ENCODE measurements at regions not wholly inside any gene's neighbourhood (a gene's known extent, or its start where the extent isn't known, plus 50 kb on each side); places are given as distances from the start of the nearest gene placed in this dataset.
"Not testable (repeated sequence)": the region's sequence is repeated elsewhere in the genome, so short reads cannot be mapped to it uniquely, and the experiment has no call there.

DNA sequence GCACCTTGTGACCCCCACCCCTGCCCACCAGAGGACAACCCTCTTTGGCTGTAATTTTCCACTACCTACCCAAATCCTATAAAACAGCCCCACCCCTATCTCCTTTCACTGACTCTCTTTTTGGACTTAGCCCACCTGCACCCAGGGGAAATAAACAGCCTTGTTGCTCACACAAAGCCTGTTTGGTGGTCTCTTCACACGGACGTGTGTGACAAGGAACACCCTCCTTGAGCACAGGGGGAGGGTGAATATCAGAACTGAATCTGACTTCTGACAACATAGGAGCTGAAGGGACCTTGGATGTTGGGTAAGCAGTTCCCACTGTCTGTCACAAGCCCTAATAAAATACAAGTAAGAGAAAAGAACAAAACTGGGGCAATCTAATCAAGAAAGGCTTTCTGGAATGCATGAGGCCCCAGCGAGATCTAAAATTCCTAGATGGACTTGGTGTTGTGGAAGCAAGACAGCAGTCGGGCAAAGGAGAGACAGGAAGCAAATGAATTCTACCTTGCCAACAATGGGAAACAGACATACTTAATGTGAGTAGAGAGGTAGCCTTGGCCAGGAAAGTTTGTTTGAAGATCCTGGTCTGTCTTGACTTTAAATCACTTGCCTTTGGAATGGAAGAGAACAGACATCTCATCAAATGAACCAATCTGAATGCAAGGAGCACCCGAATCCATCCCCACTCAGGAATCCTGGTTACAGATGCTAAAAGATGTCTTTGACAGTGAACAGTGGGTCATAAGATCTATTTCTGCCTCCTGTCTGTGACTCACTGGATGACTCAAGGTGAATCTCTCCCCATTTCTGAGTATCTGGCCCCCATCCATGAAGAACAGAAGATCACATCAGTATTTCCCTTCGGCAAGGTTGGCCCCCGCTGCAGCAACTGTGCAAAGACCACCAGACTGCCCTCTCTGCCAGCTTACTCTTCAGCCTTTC, 53.3 kb downstream of the OLFML3 start:
- no peak for DNase-seq

DNA sequence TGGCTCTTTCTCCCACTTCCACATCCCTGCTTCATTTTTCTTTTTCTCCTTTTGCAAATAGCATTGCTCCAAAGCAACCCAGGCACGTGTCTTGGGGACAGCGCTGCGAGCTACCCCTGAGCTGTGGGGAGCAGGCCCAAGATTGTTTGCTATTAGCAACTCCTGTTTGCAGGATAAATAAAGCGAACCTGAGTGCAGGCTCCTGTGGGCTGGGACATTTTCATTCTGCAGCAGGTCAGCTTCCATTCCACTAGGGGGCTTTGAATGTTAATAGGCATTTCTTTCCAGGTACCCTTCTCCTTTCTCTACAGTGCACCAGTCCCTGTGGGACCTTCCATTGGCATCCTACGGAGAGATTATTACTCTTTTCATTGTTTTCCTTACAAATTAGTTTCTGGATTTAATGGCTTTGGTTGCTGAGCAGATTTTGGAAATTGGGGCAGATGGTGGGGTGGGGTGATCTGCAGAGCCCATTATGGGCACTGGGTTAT, 54.0 kb downstream of the OLFML3 start:
- DNase-seq = peak; percentile 87

DNA sequence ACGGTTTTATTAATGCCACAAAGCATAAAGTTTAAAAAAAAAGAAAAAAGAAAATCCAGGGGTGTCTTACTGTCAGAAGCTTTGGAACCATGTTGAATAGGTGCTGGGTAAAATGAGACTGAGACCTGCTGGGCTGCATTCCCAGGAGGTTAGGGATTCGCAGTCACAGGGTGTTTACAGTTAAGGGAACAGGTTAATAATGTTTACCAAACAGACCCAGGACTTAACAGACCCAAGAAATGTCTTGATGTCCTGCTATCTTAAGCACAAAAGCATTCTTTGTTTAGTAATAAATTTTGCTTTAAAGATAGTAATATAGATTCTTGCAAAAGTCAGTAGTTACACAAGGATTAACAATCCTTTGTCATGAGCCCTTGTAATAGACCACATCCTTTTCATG, 54.7 kb downstream of the OLFML3 start:
- DNase-seq = no peak

DNA sequence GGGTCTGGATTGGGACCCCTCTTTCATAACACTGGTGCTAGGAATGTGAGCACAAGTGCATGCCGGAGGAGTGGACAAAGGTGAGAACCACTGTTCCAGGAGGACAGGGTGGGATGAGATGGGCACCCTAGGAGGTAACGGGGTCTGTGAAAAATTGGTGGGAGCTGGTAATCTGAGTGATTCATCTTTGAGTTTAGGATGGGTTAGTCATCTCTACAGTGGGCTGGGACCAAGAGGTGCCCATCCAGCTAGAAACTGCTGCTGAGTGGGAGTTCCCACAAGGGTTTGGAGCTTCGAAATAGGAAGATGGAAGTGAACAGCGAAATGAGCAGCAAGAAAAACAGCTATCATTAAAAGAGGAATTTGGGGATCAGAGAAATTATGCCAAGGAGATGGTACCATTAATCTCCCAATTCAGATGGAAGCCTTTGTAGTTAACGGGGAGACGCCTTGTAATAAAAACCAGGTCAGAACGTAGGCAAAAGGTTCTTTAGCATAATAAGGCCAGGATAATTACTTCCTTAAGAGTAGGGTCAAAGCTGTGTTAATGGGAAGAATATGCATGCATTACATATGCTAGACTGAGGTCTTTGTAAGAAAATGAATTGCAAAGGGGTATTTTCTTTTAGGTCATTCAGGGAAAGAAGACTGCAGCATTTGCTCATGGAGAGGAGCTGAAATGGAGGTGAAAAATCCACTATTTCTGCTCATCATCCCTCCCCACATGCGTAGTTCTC, 55.5 kb downstream of the OLFML3 start:
- no peak for DNase-seq

- no peak for DNase-seq
Measured at GRCh38 chr1:114035304-114035700, 56.0 kb downstream of the OLFML3 start.

DNA sequence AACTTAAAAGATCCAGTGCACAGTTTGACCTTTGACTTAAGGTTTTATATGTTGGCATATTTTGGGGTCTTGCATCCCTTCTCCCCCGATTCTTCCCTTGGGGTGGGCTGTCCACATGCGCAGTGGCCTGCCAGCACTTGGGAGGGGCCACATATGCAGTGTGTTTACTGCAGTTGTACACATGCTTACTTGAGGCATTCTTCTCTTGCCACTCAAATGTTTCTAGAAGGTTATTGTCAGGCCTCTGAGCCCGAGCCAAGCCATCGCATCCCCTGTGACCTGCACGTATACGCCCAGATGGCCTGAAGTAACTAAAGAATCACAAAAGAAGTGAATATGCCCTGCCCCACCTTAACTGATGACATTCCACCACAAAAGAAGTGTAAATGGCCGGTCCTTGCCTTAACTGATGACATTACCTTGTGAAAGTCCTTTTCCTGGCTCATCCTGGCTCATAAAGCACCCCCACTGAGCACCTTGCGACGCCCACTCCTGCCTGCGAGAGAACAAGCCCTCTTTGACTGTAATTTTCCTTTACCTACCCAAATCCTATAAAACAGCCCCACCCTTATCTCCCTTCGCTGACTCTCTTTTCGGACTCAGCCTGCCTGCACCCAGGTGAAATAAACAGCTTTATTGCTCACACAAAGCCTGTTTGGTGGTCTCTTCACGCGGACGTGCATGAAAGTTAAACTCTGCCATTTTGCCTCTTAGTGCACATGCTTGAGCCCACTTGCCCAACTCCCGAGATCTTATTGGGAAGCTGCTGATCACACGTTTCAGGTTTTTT, 57.8 kb downstream of the OLFML3 start:
- DNase-seq = not testable (repeated sequence)

GRCh38 chr1:114037631-114037890, 58.3 kb downstream of the OLFML3 start:
- no peak for DNase-seq

GRCh38 chr1:114037962-114038816, 58.9 kb downstream of the OLFML3 start:
- DNase-seq = no peak

All from NCI-H82 (cell line).